ENCODE measurements at regions not wholly inside any gene's neighbourhood (a gene's known extent, or its start where the extent isn't known, plus 50 kb on each side); places are given as distances from the start of the nearest gene placed in this dataset.

DNA sequence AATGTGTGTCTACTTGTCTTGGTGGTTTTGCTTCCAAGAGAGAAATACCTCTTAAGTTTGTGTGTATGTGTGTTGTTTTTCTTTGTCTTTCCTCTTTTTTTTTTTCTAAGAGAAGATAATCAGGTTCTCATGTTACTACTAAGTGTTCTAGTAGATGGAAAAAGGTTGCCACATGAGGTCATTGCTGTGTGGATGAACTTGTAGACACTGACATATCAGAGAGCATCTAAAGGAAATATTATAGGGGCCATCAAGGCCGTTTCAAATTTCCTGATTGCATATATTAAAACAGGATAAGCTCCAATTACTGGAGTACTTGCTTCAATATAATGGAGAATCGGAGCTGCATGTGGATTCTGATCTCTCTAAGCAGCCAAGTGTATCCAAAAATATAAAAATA, 747.5 kb downstream of the NR2F2 start:
- no peak for DNase-seq (ENCODE audit: low read depth in 2 of 3, low spot score in 1 of 3)

DNA sequence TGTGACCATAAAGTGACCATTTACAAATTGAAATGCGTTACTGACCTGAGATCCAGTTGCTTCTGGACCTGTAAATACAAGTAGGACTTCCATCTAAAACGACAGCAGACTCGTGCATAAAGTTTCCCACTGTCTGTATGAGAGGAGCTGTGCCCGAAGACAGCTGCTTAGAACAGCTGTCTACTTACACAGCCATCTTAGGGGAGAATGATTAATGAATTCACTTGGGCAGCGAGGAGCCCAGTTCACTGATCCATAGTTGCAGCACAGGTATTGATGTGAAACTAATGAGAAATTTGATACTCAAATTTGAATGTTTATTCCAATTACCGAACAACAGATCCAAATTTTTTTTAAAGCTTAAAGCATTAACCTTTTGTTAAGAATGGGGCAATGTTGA, 748.1 kb downstream of the NR2F2 start:
- DNase-seq (ENCODE audit: low read depth in 2 of 3, low spot score in 1 of 3), result no peak

DNA sequence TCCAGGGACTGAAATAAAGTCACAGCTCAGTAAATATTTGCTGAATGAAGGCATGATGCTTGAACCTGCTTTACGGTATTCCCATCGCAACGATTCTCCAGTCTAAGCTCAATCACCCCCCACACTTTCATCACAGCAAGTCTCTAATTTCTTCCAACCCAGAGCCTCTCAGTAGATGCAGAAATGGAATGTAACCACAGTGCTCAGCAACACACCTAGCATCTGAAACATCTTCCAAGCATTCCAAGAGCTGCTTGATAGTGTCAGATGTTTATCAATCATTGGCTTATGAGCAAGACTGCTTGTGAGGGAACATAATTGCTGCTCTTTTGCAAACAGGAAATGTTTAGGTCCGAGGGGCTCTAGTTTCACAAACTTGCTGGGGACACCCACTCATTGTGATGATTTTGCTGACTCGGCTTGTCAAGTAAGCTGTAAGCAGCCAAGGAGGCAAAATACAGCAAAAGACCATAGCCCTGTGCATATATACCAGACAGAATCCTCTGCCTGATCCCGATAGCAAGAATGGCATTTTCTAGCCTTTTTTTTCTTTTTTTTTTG, 751.2 kb downstream of the NR2F2 start:
- DNase-seq (ENCODE audit: low read depth in 2 of 3, low spot score in 1 of 3), result no peak

DNA sequence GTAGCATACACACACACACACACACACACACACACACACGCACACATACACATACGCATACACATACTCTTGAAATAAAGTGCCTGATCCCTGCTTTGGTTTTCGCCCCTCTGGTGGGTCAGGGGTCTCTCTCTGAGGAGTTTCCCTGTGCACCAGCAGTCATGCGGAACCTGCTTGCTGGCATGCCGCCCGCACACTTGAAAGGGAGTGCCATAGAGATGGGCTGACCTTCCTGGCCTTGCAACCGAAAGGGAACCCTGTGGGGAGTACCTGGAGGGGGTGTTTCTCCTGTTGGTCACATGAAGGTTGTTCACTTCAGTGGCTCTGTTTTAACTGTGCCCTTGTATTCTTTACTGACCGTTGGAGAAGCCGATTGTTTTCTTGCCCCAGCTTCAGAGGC, 752.3 kb downstream of the NR2F2 start:
- DNase-seq (ENCODE audit: low read depth in 2 of 3, low spot score in 1 of 3), result no peak

DNA sequence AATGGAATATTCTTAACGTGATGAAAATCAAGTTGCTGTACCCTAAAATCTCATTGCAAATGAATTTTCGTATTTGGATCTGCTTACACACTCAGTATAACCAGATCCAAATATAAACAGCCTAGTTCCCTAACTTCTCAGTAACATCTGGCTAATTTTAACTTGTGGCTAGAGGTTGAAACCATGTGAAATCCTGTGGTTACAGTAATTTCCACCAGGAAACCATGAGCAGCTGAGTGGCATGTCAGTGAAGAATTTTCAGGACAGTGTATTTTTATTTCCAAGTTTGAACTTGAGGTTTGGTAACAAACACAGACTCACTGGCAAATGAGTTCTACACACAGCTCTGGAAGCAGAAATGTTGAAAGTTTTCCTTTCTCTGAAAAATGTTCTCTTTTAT, 754.1 kb downstream of the NR2F2 start:
- DNase-seq (ENCODE audit: low read depth in 2 of 3, low spot score in 1 of 3), result no peak

DNA sequence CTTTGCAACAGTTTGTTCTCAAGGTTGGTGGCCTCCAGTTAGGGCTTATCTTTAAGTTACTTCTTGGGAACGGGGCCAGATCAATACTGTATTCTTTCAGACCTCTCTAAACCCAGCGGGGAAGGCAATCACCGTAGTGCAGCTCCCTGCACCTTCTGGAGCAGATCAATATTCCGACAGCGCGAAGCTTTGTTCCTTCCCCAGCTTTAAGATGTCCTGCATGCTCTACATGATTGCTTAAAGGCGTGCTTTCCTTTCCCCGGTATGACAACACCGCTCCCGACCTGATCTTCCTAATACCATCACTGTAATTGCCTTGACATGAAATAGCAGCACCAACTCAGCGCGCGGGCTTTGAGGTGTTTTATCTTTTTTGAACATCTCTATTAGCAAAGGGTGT, 755.2 kb downstream of the NR2F2 start:
- no peak for DNase-seq (ENCODE audit: low read depth in 2 of 3, low spot score in 1 of 3)

DNA sequence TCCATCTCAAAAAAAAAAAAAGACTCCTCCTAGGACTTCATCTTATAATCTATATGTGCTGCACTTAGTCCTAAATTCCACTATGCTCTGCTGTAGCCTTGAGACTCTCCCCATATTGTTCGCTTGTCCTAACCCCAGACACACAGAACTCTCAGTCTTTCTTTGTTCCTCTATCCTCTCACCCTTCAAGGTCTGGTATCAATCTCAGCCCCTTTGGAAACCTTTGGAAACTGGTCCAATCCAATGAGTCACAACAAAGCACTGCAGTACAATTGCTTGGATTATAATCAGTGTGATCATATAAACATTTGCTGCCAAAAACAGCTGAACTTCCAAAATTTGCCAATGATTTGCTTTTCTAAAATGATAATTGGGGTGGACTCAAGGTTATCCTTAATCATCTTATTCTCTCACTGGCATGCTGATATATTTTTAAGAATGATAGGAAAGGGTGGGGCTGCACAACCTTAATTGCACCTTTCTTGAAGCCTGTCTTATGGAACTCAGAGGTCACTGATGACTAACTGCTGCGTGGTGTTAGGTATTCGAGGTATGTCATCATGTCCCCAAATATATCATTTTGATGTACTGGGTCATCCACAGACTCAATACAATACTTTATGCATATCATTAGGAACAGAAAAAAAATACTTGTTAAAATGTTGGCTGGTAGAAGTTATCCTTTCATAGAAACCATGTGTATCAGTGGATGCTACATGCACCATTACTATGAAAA, 756.7 kb downstream of the NR2F2 start:
- no peak for DNase-seq (ENCODE audit: low read depth in 2 of 3, low spot score in 1 of 3)

DNA sequence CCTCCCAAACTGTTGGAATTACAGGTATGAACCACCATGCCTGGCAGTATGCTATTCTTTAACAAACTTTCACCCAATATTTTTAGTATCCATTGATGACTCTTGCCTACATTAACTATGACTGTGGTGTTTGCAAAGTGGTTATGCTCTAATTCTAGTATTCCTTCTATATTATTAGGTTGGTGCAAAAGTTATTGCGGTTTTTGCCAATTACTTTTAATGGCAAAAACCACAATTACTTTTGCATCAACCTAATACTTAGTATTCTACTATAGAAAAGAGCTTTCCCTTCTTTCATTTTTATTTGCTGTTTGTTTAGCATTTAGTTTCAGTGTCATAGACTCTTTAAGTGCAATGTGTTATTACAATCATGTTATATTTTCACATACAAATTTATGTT, 760.6 kb downstream of the NR2F2 start:
- DNase-seq (ENCODE audit: low read depth in 2 of 3, low spot score in 1 of 3), result no peak

DNA sequence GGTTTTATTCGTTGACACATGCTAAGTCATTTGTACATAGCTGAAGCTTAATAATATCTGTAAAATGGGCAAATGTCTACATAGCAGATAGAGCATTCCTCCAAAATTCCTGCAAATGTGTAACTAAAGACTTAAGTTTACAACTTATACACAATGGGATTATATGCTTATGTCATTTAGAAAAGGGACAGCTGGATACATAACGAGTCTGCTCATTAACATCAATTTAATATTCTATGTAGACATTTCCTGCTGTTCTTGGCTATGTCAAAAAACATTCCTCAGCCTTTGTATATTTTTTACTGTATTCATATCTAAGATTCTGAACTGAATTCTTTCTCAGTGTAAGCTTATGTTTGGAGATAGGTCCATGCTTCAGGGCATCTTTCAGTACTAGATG, 762.2 kb downstream of the NR2F2 start:
- no peak for DNase-seq (ENCODE audit: low read depth in 2 of 3, low spot score in 1 of 3)

DNA sequence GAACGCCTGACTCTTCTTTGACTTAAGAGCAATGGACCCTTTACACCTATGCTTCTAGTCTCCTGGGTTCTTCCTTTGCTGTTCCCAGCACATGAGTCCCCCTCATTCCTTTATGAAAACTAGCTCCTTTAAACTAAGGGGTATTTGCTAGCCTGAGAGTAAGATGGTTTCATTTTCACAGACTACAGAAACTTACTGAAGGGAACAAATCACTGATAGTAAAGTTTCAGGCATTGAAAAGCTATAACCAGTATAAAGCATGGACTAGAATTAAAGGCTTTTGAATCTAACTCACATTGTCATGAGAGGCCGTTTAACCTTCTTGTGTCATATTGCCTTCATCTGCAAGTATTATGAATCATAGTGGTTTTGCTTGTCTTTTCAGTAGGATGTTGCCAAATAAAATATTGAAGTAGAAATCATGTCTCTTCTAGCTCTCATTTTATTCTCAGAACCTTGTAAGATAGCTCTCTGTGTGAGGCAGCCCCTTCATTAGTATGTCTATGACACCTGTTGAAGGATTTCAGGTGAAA, 765.9 kb downstream of the NR2F2 start:
- DNase-seq (ENCODE audit: low read depth in 2 of 3, low spot score in 1 of 3), result no peak

DNA sequence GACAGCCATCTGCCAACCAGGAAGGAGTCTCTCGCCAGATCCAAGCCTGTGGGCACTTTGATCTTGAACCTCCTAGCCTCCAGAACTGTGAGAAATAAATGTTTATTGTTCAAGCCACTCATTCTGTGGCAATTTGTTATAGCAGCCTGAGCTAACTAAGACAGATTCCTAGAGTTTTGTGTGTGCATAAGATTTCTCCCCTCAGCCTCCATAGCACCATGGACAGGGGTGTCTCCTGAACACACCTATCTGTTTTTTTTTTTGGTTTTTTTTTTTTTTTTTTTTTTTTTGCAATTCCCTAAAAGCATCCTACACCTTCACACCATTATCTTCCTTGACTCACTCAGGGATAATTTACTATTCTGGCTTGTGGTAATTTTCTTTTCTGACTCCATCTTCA, 768.5 kb downstream of the NR2F2 start:
- DNase-seq (ENCODE audit: low read depth in 2 of 3, low spot score in 1 of 3), result no peak

DNA sequence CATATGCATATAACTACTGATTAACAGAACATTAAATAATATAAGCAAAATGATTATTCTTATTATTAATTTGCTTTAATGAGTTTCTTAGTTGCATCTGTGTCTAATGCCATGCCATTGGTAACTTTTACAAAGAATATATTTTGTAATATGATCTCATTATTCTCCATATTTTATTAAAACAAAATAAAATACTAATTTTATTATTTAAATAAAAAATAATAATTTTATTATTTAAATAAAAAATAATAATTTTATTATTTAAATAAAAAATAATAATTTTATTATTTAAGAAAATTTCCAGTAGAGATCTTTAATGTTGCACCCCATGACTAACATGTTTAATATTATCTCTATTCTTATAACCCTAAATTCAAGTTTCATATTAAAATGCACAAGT, 771.1 kb downstream of the NR2F2 start:
- no peak for DNase-seq (ENCODE audit: low read depth in 2 of 3, low spot score in 1 of 3)

DNA sequence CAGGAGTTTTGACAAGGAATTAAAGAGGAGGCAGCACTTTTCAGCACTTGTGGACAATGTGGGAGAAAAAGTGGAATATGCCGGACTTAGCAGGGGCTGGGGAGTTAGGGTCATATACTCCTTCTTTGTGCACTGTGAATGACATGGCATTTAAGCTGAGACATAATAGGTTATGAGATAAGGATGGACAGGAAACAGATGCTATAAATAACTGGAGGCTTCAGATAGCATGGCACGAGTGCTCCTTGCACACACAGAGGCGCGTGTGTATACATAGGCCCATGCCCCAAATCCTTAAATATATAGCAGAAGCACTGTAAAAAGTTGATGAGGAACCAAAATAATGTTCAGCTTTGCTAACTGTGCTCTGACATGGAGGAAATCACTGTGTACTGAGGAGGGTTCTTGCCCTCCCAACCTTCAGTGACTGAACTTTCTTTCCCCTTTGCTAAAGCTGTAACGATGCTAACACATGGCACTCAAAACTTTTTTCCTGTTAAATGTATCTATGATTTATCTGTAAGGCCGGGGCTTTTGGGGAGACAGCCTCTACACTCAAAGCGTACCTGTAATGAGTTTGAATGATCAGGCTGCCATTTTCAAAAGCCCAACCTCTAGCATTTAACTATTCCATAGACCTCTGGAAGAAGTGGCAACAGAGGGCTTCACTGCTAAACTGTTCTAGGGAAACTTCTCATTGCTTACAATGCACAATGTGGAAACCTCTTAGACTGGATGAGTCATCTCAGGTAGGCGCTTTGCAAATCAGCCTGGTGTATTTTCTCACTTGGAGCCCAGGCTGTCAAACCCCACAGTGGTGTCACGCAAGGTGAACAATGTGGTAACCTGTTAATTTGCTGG, 784.6 kb downstream of the NR2F2 start:
- DNase-seq (ENCODE audit: low read depth in 2 of 3, low spot score in 1 of 3), result no peak

DNA sequence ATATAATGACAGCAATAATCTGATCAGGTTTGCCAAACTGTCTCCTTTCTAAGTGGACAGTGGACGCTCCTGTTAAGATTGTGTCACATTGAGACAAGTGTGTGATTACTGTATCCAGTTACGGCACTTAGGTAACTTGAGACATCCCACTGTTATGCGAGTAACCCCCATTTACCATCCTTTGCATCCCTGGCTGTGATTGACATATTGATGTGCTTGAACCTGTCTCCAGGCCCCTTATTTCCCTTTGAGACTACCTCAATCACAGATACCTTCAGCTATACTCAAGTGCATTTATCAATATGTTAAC, 785.2 kb downstream of the NR2F2 start:
- no peak for DNase-seq (ENCODE audit: low read depth in 2 of 3, low spot score in 1 of 3)

DNA sequence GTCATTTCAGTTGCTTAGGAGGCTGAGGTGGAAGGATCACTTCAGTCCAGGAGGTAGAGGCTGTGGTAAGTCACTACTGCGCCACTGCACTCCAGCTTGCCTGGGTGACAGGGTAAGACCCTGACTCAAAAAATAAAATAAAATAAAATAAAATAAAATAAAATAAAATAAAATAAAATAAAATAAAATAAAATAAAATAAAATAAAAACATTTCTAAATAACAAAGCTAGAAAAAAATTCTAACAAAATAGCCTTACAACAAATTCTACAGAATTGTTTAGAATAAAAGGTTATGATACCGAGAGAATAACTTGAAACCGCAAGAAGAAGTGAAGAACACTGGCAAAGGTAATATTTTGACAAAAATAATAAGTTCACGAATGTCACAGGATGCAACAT, 794.3 kb downstream of the NR2F2 start:
- no peak for DNase-seq (ENCODE audit: low read depth in 2 of 3, low spot score in 1 of 3)

DNA sequence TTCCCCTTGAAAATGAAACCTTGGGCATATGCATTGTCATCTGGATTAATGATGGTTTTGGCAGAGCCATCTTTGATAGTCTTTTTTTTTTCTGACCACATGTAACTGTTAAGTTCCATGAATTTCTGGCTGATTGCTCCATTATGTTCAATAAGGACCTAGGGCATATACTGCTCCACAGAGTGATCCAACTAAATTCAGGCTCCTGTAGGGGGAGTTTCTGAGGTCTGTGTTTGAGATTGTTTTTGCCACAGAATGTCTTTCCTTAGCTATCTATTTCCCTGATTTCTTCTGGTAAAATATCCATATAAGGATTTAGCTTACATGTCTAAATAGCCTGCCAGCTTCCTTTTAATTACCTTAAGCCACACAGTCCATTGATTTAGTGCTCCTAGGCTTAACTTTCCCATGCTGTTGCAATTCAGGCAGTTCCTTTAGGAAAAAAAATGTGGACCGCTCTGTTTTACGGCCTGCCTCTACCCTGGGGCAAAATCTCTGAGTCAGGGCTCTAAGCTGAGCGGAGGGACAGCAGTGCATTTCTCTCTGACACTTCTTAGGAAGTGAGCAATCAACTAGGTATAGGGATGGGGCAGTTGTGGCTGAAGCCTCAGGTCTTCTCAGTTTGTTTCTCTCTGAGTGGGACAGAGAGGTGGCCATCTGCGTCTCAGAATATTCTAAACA, 796.2 kb downstream of the NR2F2 start:
- no peak for DNase-seq (ENCODE audit: low read depth in 2 of 3, low spot score in 1 of 3)

DNA sequence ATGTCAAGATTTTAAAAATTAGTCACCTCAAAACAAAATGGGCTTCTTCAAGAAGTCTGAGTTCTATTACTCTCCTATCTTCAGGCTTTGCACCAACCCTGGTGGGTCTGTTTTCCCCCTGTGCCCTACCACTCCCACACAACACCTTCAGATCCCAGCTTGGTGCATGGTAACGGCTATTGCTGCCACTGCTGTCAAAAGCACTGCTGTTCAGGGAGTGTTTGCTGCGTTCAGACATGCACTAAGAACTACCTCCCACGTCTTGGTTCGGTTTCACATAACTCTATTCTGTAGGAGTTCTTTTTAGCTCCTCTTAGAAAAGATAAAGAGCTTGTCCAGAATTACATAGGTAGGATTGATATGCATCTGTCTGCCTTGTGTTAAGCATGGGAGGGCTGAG, 799.2 kb downstream of the NR2F2 start:
- DNase-seq (ENCODE audit: low read depth in 2 of 3, low spot score in 1 of 3), result no peak

DNA sequence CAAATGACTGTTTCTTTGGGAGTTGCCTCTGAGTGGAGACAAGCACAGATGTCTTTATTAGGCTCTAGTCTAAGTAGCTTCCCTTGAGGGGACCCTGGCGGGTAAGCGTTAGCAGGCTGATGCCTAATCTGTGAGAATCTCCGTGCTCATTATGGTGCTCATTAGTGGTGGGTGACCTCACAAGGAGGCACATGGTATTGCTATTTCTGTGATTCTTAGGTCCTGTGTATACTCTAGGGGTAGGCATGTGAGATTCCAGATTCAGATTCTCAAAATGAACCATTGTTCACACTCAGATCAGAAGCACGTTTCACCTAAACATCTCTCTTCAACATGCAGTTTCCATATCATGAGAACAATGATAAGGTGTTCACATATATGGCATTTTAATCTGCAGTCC, 809.7 kb downstream of the NR2F2 start:
- DNase-seq (ENCODE audit: low read depth in 2 of 3, low spot score in 1 of 3), result no peak

DNA sequence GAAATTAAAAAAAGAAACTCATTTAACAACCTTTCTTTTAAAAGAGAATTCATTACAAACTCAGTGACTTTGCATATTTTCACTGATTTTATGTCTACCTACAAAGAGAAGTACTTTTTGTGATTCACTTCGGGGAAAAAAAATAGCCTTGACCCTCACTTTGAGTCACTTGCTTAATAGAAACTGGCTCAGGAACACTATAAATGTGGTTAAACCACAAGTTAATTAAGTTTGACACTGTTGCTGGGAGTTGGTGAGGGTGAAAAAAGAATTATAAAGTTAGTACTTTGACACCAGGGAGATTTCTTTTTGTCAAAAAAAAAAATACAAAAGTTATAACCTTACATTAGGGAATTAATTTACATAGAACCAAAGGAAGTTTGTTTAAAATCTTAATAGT, 810.9 kb downstream of the NR2F2 start:
- no peak for DNase-seq (ENCODE audit: low read depth in 2 of 3, low spot score in 1 of 3)

DNA sequence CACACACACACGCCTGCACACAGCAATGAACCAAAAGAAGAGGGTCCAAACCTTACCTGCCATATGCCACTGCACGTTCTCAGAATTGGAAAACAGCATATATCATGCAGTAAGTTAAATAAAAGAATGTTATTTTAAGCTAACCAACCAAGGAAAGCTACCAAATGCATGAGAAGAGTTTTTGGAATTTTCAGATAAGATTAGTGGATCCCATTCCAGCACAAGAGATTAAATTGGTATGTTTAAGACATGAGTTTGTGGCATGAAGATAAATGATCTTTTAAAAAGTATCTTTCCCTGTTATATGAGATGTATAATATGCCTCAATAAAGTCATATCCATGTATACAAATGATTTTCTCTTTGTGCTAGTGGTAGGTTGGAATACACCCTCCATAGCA, 811.4 kb downstream of the NR2F2 start:
- no peak for DNase-seq (ENCODE audit: low read depth in 2 of 3, low spot score in 1 of 3)

DNA sequence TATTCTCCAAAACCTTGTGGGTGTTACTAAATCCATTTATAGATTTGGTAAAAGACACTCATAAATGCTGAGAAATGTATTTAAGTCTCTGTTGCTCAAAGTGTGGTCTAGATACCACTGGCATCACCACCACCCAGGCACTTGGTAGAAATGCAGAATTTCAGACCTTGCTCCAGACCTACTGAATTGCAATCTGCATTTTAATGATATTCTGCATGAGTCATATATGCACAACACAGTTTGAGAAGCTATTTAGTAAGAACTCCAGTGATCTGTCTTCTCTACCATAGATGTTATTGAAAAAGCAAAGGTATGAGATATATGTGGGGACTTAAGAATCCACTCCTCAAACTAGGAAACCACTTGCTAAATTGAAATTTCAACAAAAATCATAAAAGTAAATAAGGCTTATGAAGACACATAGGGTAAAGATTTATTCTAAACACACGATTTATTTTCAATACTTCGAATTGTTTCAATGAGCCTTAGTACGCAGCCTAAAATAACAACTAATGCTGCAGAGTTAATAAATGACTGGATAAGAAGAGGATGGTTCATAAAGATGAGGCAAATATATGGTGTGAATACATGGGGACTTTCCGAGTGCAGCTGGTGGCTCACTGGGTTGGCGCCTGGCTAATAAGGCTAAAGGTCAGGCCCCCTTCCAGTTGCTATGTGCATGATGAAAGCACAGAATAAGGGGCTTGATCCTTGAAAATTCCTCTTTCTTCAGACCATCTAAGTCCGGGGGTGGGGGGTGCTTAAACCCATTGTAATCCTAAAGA, 813.3 kb downstream of the NR2F2 start:
- DNase-seq (ENCODE audit: low read depth in 2 of 3, low spot score in 1 of 3), result no peak

Measured in stimulated activated CD4-positive, alpha-beta T cell treated with anti-CD3 and anti-CD28 coated beads, Interleukin-12 subunit alpha, Interleukin-12 subunit beta, amount 100 ng/mL, for 48 hours (primary cell).